AG04450 (cell line): ENCODE measurements at regions not wholly inside any gene's neighbourhood (a gene's known extent, or its start where the extent isn't known, plus 50 kb on each side); places are given as distances from the start of the nearest gene placed in this dataset.

Experiments used
- CTCF ChIA-PET: fragments of 300-600, 350-600 bp; formaldehyde crosslinking; extraction: SDS; loops from one replicate; lab custom pipeline; 2022; ENCODE audit warnings: antibody characterized with exemption, inconsistent platforms; lab: Charles Lee
- POLR2A ChIA-PET: fragments of 350-600 bp; formaldehyde crosslinking; extraction: SDS; loops from one replicate; lab custom pipeline; 2021; ENCODE audit warnings: antibody characterized with exemption, inconsistent platforms; lab: Yijun Ruan, JAX
- DNase-seq: peaks from one replicate; pipeline ENCODE4 v3.0.0-alpha.2; 2011; ENCODE audit warnings: low read depth, low spot score
- H3K27ac ChIP-seq: one replicate; pipeline ENCODE4 v1.5.1; 2012; ENCODE audit warnings: low read depth, low read length, control low read depth
- H3K27me3 ChIP-seq: one replicate; pipeline ENCODE4 v1.6.0; 2012; ENCODE audit warnings: low read length; ENCODE audit not compliant: control insufficient read depth, insufficient read depth
- H3K4me3 ChIP-seq: 2 replicates; pipeline ENCODE4 v1.5.1; 2011; ENCODE audit warnings: mild to moderate bottlenecking, low read depth, low read length, control low read depth
- H3K9me3 ChIP-seq: 2 replicates; pipeline ENCODE4 v1.5.1; 2012; ENCODE audit warnings: low read length; ENCODE audit not compliant: control insufficient read depth, insufficient read depth
- TF ChIP-seq, protein P1 (sequence below): IDR thresholded peaks from 2 replicates; pipeline ENCODE4 v1.5.1; 2011; ENCODE audit warnings: low read depth, low read length, control low read depth, inconsistent platforms

GRCh38 chr14:104371917-104372316 is 207.6 kb upstream of the C14orf180 start:
- Histone ChIP-seq H3K9me3 (peaks cover 98% of the 10 kb centered on the region), H3K27ac (no peak overlapping the region), H3K4me3 (no peak overlapping the region), H3K27me3 (no peaks in the 10 kb centered on the region)
- TF ChIP-seq, protein P1, sequence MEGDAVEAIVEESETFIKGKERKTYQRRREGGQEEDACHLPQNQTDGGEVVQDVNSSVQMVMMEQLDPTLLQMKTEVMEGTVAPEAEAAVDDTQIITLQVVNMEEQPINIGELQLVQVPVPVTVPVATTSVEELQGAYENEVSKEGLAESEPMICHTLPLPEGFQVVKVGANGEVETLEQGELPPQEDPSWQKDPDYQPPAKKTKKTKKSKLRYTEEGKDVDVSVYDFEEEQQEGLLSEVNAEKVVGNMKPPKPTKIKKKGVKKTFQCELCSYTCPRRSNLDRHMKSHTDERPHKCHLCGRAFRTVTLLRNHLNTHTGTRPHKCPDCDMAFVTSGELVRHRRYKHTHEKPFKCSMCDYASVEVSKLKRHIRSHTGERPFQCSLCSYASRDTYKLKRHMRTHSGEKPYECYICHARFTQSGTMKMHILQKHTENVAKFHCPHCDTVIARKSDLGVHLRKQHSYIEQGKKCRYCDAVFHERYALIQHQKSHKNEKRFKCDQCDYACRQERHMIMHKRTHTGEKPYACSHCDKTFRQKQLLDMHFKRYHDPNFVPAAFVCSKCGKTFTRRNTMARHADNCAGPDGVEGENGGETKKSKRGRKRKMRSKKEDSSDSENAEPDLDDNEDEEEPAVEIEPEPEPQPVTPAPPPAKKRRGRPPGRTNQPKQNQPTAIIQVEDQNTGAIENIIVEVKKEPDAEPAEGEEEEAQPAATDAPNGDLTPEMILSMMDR = no peak
- DNase-seq = no peak
- POLR2A ChIA-PET = no interaction called here
- CTCF ChIA-PET = no interaction called here

DNA sequence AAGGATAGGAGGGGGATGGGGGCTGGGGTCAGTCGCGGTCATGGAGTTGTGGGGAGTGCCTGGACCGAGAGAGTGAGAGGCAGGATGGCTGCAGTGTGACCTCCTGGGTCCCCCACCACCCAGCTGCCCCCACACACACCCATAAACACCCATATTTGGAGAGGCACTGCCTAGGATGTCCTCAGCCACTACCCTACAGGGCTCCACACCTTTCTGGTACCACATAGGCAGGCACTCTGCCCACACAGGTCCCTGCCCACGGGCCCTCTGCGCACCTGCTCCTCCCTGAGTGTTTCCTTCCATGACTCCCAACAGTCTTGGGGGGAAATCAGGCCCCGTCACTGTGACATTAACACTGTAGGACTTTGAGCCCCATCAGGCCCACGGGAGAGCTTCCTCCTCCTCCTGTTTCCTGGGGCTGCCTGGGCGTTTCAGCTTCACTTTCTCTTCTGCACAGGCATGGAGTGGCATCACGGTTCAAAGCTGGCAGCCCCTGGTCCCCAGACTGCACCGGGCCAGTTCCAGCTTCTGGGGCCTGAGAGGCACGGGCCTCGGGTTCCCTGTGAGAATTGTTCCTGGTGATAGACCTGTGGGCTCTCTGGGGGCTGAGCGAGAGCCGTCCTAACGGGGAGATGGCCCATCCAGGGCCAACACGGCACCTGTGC is 207.0 kb upstream of the C14orf180 start:
- DNase-seq = no peak
- ChIA-PET CTCF (no interaction called here), POLR2A (no interaction called here)

DNA sequence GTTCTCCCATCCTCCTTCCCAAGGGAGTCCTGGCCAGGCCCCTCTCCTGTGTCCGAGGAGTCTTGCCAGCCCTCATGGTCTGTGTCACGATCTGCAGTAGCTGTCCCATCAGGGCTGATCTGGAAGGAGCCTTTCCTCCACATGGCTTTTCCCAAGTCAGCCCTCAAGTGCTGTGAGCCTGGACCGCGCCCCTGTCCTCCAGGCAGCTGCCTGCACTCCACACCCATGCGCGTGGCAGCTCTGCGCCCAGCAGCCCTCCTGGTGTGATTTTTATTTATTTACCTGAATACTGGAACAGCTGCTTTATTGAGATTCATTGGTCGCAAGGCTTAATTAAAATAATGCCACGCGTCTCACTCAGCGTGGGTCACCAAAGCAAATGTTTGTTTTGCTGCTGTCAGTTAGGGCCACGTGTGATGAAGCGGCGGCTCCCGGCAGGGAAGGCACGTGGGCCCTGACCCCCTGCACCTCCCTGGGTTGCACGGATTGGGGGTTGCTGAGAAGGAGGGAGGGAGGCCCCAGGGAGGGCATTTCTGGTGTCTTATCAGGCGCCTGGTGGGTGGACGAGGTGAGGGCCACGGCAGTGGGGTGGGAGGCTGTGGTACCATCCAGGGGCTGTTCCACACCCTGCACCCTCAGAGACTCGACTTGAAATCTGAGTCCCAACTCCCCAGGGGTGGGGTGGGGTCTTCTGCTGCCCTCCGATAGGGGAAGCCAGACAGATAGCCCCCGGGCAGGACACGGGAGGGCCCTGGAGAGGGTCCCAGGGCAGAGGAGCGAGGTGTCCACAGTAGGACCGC is 206.3 kb upstream of the C14orf180 start:
- ChIA-PET CTCF (no interaction called here), POLR2A (no interaction called here)
- H3K9me3 ChIP-seq = peaks cover 89% of the 10 kb centered on the region
- no peak overlapping the region for H3K27ac ChIP-seq
- TF ChIP-seq, protein P1 = no peak
- no peak overlapping the region for H3K4me3 ChIP-seq
- H3K27me3 ChIP-seq = no peaks in the 10 kb centered on the region
- DNase-seq = no peak

More for the DNA sequence above, 207.0 kb upstream of the C14orf180 start:
- peaks cover 97% of the 10 kb centered on the region for H3K9me3 ChIP-seq
- H3K27me3 ChIP-seq = no peaks in the 10 kb centered on the region
- no peak overlapping the region for H3K4me3 ChIP-seq
- no peak overlapping the region for H3K27ac ChIP-seq
- TF ChIP-seq, protein P1 = no peak

DNA sequence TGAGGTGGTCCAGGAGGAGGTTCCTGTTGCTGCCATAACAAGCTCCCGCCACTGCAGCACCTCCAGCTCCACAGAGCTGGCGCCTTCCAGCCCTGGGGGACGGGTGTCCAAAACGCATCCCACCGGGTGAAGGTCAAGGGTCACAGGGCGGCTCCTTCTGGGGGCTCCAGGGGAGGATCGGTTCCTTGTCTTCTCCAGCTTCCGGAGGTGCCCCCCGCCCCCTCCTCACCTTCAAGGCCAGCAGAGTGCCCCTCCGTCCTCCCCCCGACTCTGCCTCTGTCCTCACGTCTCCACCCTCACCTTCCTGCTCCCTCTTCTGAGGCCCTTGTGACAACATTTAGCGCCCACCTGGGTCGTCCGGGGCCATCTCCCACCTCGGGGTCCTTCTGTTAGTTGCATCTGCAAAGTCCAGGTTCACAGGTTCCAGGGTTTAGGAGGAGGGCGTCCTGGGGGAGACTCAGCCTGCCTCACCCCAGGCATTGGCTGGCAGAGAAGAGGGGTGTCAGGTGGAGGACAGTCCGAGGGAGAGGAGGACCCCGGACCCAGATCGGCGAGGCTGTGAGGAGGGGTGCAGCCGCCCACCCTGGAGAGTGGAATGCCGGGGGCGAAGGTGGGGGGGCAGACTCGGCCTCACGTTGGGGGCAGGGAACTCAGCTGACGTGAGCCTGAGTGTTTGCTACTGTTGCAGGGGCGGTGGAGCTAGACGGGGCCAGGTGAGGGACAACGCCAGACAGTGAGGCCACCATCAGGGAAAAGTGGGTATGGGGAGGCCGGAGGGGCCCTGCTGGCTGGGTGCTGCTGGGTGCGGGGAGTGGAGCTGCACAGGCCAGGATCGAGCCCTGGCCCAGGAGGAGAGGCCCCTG is 205.5 kb upstream of the C14orf180 start:
- DNase-seq = no peak
- Histone ChIP-seq H3K27ac (no peak overlapping the region), H3K27me3 (no peaks in the 10 kb centered on the region), H3K9me3 (peaks cover 86% of the 10 kb centered on the region), H3K4me3 (no peak overlapping the region)
- ChIA-PET CTCF (no interaction called here), POLR2A (no interaction called here)
- TF ChIP-seq, protein P1 = no peak

GRCh38 chr14:104374718-104375080 is 204.9 kb upstream of the C14orf180 start:
- no peak overlapping the region for H3K4me3 ChIP-seq
- ChIA-PET POLR2A (no interaction called here), CTCF (no interaction called here)
- H3K27ac ChIP-seq = no peak overlapping the region
- TF ChIP-seq, protein P1 = no peak
- H3K9me3 ChIP-seq = peaks cover 80% of the 10 kb centered on the region
- H3K27me3 ChIP-seq = no peaks in the 10 kb centered on the region
- DNase-seq = no peak
